Prostate gland (tissue), 2 donors: ENCODE measurements at regions not wholly inside any gene's neighbourhood (a gene's known extent, or its start where the extent isn't known, plus 50 kb on each side); places are given as distances from the start of the nearest gene placed in this dataset.

Source experiments
- POLR2A ChIP-seq: fragments of 450-650 bp; IDR thresholded peaks from one replicate; pipeline ENCODE4 v1.6.1; 2016; ENCODE audit warnings: antibody characterized with exemption, mild to moderate bottlenecking
- TF ChIP-seq, protein P1 (sequence below), 4 experiments: fragments of 200-600 bp in 2 of 4; fragments of 450-650 bp in 2 of 4; sonication (generic) in 2 of 4; IDR thresholded peaks; 1 replicate in 3 of 4; 2 replicates in 1 of 4; pipeline ENCODE4 v1.5.1; 2016 to 2019; ENCODE audit warnings: antibody characterized with exemption in 4 of 4, mild to moderate bottlenecking in 2 of 4, moderate library complexity in 2 of 4

GRCh38 chr11:115069599-115069998 is 391.3 kb downstream of the NXPE2 start:
- TF ChIP-seq, protein P1, sequence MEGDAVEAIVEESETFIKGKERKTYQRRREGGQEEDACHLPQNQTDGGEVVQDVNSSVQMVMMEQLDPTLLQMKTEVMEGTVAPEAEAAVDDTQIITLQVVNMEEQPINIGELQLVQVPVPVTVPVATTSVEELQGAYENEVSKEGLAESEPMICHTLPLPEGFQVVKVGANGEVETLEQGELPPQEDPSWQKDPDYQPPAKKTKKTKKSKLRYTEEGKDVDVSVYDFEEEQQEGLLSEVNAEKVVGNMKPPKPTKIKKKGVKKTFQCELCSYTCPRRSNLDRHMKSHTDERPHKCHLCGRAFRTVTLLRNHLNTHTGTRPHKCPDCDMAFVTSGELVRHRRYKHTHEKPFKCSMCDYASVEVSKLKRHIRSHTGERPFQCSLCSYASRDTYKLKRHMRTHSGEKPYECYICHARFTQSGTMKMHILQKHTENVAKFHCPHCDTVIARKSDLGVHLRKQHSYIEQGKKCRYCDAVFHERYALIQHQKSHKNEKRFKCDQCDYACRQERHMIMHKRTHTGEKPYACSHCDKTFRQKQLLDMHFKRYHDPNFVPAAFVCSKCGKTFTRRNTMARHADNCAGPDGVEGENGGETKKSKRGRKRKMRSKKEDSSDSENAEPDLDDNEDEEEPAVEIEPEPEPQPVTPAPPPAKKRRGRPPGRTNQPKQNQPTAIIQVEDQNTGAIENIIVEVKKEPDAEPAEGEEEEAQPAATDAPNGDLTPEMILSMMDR (IDR thresholded peaks at IDR 0.05): no peak
- TF ChIP-seq POLR2A: no peak
